HS-27A (cell line): ENCODE measurements at regions not wholly inside any gene's neighbourhood (a gene's known extent, or its start where the extent isn't known, plus 50 kb on each side); places are given as distances from the start of the nearest gene placed in this dataset.
A peak's percentile ranks its signal among the peaks of the same experiment; 100 is the strongest.

Experiments
- DNase-seq: peaks from one replicate; pipeline ENCODE4 v3.0.0-alpha.2; 2012; ENCODE audit warnings: low read depth, missing footprints

DNA sequence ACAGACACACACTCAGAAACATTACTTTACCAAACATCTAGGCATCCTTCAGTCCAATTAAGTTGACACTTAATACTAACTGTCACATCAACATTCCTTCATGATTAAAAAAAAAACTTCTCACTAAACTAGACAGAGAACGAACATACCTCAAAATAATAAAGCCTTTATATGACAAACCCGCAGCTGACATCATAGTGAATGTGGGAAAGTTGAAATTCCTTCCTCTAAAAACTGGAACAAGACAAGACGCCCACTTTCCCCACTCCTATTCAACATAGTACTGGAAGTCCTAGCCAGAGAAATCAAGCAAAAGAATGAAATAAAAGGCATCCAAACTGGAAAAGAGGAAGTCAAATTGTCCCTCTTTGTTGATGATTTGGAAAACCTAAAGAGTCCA, 96.9 kb upstream of the PPP1R9A start:
- DNase-seq = no peak

DNA sequence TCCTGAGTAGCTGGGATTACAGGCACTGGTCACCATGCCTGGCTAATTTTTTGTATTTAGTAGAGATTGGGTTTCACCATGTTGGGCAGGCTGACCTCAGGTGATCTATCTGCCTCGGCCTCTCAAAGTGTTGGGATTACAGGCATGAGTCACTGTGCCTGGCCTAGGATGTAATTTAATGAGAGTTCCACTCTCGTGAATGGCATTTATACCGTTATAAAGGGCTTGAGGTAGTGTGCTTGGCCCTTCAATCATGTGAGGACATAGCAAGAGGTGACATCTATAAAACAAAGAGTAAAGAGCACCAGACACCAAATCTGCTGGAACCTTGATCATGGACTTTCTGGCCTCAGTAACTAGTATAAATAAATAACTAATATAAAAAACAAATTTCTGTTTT, 93.5 kb upstream of the PPP1R9A start:
- no peak for DNase-seq

DNA sequence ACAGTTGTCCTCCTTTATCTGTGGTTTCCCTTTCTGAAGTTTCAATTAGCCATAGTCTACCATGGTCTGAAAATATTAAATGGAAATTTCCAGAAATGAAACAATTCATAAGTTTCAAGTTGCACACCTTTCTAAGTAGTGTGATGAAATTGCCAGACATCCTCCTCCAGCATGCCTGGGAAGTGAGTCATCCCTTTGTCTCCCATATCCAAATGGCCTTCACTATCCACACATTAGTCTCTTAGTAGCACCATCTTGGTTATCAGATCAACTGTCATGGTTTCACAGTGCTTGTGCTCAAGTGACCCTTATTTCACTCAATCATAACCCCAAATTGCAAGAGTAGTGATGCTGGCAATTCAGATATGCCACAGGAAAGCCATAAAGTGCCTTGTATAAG, 83.4 kb upstream of the PPP1R9A start:
- DNase-seq = peak; percentile 22

GRCh38 chr7:94829987-94830386, 77.4 kb upstream of the PPP1R9A start:
- no peak for DNase-seq

DNA sequence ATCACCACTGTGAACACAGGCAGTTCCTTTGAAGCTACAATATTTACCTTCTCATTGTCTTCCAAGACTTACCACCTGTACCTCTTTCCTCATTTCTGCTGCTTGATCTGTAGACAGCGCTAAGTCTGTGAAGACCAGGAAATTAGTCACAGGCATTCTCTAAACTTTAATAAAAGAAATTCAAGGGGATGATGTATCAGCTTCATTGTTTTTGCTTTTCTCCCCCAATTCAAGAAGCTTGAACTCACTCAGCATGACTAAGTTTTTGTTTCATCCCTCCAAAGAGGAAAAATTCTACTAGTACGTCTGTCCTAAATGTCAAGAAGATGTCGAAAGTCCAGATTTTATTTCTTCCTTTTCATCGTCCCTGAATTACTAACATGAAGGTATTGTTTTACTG, 75.3 kb upstream of the PPP1R9A start:
- no peak for DNase-seq

DNA sequence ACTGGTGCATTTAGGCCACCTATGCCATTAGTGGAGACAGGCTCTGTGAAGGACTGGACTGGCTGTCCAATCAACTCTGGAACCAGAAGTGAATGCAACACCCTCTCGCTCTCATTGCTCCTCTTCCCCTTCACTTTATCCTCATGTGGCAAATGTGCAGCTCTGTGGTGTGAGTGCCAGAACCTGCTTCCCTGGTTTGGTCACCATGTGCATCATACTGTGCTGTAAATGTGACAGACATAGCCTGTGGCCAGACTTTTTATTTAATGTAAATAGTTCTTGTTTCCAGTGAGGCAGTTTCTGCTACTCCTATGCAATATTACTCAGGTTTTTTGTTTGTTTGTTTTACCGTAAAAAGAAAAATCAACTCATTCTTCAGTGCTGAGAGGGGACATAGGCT, 73.0 kb upstream of the PPP1R9A start:
- no peak for DNase-seq

DNA sequence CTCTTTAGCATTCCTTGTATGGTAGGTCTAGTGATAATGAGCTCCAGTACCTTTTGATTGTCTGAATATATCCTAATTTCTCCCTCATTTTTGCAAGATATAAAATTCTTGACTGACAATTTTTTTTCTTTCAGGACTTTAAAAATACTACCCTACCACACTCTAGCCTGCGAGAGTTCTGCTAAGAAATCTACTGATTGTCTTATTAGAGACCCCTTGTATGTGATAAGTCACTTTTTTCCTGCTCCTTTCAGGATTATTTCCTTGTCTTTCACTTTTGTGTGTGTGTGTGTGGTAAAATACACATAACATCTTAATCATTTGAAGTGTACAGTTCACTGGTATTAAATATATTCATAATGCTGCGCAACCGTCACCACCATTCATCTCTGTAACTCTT, 68.7 kb upstream of the PPP1R9A start:
- DNase-seq = no peak

- no peak for DNase-seq
Observed at GRCh38 chr7:94843553-94843952, 63.8 kb upstream of the PPP1R9A start.

- no peak for DNase-seq
Observed at GRCh38 chr7:94848531-94848930, 58.9 kb upstream of the PPP1R9A start.

DNA sequence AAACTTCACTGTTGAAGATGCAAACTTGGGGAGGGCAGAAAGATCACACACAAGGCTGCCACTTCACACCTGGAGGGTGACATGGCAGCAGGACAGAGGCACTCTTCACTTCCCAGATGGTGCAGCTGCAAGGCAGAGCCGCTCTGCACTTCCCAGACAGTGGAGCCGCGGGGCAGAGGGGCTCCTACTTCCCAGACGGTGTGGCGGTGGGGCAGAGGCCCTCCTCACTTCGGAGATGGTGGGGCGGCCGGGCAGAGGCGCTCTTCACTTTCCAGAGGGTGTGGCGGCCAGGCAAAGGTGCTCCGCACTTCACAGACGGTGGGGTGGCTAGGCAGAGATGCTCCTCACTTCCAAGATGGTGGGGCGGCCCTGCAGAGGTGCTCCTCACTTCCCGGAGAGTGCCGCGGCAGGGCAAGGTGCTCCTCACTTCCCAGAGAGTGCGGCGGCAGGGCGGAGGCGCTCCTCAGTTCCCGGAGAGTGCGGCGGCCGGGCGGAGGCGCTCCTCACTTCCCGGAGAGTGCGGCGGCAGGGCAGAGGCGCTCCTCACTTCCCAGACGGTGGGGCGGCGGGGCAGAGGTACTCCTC, 58.3 kb upstream of the PPP1R9A start:
- DNase-seq = no peak

DNA sequence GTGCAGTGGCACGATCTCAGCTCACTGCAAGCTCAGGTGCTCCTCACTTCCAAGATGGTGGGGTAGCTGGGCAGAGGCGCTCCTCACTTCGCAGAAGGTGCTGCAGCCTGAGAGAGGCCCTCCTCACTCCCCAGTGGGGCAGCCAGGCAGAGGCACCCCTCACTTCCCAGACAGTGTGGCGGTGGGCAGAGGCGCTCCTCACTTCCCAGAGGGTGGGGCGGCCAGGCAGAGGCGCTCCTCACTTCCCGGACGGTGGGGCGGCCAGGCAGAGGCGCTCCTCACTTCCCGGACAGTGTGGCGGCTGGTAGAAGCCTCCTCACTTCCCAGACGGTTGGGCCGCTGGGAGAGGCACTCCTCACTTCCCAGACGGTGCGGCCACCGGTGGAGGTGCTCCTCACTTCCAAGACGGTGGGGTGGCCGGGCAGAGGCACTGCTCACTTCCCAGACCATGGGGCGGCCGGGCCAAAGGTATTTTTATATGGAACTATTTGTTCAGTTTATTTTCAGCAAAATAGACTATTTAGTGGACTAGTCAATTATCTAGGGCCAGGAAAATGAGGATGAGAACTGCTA, 57.7 kb upstream of the PPP1R9A start:
- no peak for DNase-seq

DNA sequence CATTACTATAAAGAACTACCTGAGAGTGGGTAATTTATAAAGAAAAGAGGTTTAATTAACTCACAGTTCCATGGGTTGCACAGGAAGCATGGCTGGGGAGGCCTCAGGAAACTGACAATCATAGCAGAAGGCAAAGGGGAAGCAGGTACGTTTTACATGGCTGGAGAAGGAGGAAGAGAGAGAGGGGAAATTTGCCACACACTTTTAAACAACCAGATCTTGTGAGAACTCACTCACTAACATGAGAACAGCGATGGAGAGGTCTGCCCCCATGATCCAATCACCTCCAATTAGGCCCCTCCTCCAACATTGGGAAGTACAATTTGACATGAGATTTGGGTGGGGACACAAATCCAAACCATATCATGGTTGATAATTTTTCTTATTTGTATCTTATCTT, 51.8 kb upstream of the PPP1R9A start:
- DNase-seq = no peak

GRCh38 chr7:94856643-94857042, 50.8 kb upstream of the PPP1R9A start:
- DNase-seq = no peak
